Activated T-helper 17 cell treated with anti-CD3 and anti-CD28 coated beads, Interleukin-2, amount 50 U/mL, for 72 hours (primary cell): ENCODE measurements at regions not wholly inside any gene's neighbourhood (a gene's known extent, or its start where the extent isn't known, plus 50 kb on each side); places are given as distances from the start of the nearest gene placed in this dataset.

Experiments
- ATAC-seq: fragments of 150-1000 bp; cut with Tn5 transposase; replicated peaks from 2 replicates; pipeline ENCODE4 v1.10.0; 2021; ENCODE audit warnings: mild to moderate bottlenecking, moderate library complexity
- H3K27ac Mint-ChIP-seq: one replicate; pipeline ENCODE4 v1.8.0; 2022; ENCODE audit warnings: mixed read lengths
- H3K27me3 Mint-ChIP-seq: one replicate; pipeline ENCODE4 v1.8.0; 2022; ENCODE audit warnings: mixed read lengths
- H3K36me3 Mint-ChIP-seq: one replicate; pipeline ENCODE4 v1.8.0; 2022; ENCODE audit warnings: low read depth, mild to moderate bottlenecking, mixed read lengths
- H3K4me1 Mint-ChIP-seq: one replicate; pipeline ENCODE4 v1.8.0; 2022; ENCODE audit warnings: mixed read lengths
- H3K4me3 Mint-ChIP-seq: one replicate; pipeline ENCODE4 v1.8.0; 2022; ENCODE audit warnings: mild to moderate bottlenecking, mixed read lengths
- H3K9me3 Mint-ChIP-seq: one replicate; pipeline ENCODE4 v1.8.0; 2022; ENCODE audit warnings: mixed read lengths

DNA sequence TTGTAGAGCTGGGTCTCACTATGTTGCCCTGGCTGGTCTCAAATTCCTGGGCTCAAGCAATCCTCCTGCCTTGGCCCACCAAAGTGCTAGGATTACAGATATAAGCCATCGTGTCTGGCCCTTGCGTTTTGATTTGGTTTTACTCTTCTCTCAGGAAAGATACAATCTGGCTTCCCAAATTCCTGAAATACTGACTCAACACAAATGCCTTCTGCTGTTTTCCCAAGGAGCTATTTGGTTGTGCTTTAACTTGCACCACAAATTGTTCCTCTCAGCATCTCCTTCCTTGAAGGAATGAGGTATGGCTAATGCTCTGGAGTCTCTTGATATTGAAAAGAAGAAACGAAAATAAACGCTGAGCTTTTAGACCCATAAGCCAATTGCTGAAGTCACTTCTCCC, 110.0 kb upstream of the PAX6 start:
- no peaks in the 10 kb centered on the region for H3K9me3 Mint-ChIP-seq
- no peak overlapping the region for H3K4me3 Mint-ChIP-seq
- ATAC-seq: no peak
- H3K36me3 Mint-ChIP-seq: no peaks in the 10 kb centered on the region
- H3K4me1 Mint-ChIP-seq: no peaks in the 10 kb centered on the region
- H3K27ac Mint-ChIP-seq: no peak overlapping the region
- peaks cover 10% of the 10 kb centered on the region for H3K27me3 Mint-ChIP-seq

DNA sequence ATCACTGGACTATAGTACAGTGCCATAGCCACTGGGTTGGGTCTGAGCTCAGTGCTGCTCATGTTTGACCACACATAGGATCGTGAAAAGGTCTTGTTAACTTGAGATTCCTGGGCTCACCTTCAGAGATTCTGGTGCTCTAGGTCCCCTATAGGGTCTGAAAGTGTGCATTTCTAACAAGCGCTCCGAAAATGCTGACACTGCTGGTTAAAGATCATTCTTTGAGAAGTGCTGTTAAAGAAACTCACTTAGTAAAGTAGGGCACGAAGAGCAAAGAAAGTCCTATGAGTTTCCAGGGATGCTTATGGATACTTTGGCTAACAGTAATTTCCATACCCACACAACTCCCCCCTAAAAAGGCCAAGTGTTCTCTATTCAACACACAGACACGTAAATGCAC, 108.1 kb upstream of the PAX6 start:
- Mint-ChIP-seq H3K27ac (no peak overlapping the region), H3K9me3 (no peaks in the 10 kb centered on the region), H3K36me3 (no peaks in the 10 kb centered on the region), H3K4me1 (no peaks in the 10 kb centered on the region), H3K4me3 (no peak overlapping the region), H3K27me3 (peaks cover 24% of the 10 kb centered on the region)
- no peak for ATAC-seq

- ATAC-seq: no peak
- no peaks in the 10 kb centered on the region for H3K9me3 Mint-ChIP-seq
- H3K27ac Mint-ChIP-seq: no peak overlapping the region
- H3K27me3 Mint-ChIP-seq: peaks cover 30% of the 10 kb centered on the region
- H3K4me3 Mint-ChIP-seq: no peak overlapping the region
- no peaks in the 10 kb centered on the region for H3K36me3 Mint-ChIP-seq
- H3K4me1 Mint-ChIP-seq: no peaks in the 10 kb centered on the region
Measured at GRCh38 chr11:31915867-31916266, 104.7 kb upstream of the PAX6 start.

DNA sequence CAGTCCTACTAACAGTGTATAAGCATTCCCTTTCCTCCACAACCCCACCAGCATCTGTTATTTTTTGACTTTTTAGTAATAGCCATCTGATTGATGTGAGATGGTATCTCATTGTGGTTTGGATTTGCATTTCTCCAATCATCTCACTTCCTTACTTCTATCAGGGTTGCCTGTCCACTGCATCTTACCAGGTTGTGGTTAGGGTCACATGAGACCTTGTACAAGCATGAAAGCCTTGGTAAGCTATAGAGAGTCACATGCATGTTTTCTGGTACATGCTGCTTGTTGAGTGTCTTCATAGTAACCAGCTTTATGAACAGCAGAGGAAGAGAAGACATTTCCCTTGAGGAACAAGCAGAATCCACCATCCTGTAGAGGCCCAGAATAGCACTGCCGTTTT, 102.9 kb upstream of the PAX6 start:
- H3K4me1 Mint-ChIP-seq: no peaks in the 10 kb centered on the region

DNA sequence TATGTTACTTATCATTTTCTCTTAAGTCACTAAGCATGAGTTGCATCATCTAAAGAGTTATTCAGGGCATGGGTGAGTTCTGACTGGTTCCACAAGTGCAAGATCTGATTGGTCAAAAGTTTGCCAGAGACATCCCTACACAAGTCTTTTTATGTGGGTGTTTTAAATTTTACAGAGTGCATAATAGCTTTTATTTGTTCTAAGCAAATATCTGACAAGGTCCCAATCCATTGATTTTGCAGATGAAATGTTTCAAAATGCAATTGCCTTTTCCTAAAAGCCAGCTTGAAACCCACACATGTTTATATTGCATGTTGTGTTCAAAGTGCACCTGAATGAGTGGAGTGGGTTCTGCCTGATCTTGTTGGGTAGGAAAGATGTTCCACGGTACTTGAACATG, 101.7 kb upstream of the PAX6 start:
- Mint-ChIP-seq H3K36me3 (no peaks in the 10 kb centered on the region), H3K4me1 (no peaks in the 10 kb centered on the region), H3K9me3 (peaks cover 3% of the 10 kb centered on the region), H3K27ac (no peak overlapping the region), H3K4me3 (no peak overlapping the region), H3K27me3 (peaks cover 23% of the 10 kb centered on the region)
- ATAC-seq: no peak

More for the DNA sequence above, 102.9 kb upstream of the PAX6 start:
- no peak for ATAC-seq
- H3K9me3 Mint-ChIP-seq: peaks cover 2% of the 10 kb centered on the region
- no peak overlapping the region for H3K4me3 Mint-ChIP-seq
- no peak overlapping the region for H3K27ac Mint-ChIP-seq
- H3K36me3 Mint-ChIP-seq: no peaks in the 10 kb centered on the region
- H3K27me3 Mint-ChIP-seq: peaks cover 30% of the 10 kb centered on the region

DNA sequence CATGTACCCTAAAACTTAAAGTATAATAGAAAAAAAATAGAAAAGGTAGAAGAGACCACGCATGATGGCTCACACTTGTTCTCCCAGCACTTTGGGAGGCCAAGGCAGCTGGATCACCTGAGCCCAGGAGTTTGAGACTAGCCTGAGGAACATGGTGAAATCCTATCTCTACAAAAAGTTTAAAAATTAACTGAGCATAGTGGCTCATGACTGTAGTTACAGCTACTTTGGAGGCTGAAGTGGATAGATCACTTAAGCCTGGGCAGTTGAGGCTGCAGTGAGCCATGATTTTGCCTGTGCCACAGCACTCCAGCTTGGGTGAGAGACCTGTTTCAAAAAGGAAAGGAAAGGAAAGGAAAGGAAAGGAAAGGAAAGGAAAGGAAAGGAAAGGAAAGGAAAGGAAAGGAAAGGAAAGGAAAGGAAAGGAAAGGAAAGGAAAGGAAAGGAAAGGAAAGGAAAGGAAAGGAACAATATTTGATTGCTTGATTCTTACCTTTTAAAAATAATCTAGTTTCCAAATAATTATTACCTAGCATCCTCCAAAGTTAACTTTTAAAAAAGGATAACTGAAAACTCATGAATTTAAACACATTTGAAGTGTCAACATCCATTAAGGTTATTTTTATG, 99.9 kb upstream of the PAX6 start:
- no peak for ATAC-seq
- Mint-ChIP-seq H3K27ac (no peak overlapping the region), H3K9me3 (peaks cover 3% of the 10 kb centered on the region), H3K36me3 (no peaks in the 10 kb centered on the region), H3K27me3 (peaks cover 33% of the 10 kb centered on the region), H3K4me3 (no peak overlapping the region), H3K4me1 (no peaks in the 10 kb centered on the region)

DNA sequence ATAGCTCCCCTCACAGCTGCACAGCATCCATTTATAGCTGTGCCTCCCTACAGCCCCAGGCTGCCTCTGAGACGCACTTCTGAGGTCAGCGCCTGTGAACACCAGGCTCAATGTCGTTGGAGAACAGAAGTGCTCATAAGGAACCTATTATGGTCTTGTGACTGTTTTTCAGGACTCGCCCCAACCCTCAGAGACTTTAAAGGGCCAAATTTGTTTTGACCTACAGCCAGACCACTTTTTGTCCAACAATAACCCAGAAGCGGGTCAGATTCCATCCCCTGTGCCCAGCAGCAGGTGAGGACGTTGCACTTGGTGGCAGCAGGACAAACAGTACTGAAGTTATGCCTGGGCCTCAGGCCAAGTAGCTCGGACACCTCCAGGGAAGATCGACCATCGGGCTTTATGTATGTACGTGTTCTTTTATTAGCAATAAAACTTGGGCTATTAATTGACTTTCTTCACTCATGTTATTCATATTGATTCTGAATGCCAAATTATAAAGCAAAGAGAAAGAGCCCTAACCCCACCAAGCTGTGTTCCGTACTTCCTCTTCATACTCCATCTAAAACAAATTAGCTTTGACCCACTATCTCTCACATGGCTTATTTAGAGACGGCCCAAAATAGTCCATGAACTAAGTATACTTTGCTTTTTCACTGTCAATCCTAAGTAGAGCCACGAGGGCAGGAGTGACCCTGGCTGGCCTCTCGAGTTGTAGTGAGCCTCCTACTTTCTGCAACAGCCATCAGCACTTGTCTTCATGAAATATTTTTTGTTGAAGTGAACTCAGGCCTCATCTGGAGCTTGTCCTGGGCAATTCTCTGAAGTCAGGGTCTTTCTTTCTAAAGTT, 92.3 kb upstream of the PAX6 start:
- Mint-ChIP-seq H3K36me3 (no peaks in the 10 kb centered on the region), H3K4me1 (no peaks in the 10 kb centered on the region), H3K27ac (no peak overlapping the region), H3K27me3 (peaks cover 32% of the 10 kb centered on the region), H3K9me3 (no peaks in the 10 kb centered on the region), H3K4me3 (no peak overlapping the region)
- no peak for ATAC-seq

- H3K4me3 Mint-ChIP-seq: no peak overlapping the region
- H3K27ac Mint-ChIP-seq: no peak overlapping the region
- ATAC-seq: no peak
- no peaks in the 10 kb centered on the region for H3K4me1 Mint-ChIP-seq
- peaks cover 35% of the 10 kb centered on the region for H3K27me3 Mint-ChIP-seq
- H3K9me3 Mint-ChIP-seq: no peaks in the 10 kb centered on the region
- no peaks in the 10 kb centered on the region for H3K36me3 Mint-ChIP-seq
Measured at GRCh38 chr11:31902706-31903105, 91.6 kb upstream of the PAX6 start.

DNA sequence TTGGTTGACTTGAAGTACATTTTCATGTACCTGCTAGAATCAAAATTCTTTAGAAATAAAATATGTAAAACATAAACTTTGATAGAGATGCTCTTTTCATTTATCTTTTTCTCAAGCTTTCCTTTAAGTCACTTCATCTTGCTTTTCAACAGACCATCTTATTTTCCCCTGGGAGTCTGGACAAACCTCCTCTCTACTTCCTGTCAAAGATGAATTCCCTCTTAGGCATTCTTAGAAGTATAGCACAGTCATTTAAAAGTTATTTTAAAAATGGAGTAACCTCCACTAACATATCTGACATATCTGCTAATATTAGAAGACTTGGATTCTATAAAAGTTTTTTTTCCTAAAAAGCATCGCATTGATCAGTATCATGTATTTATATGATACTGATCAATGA, 84.8 kb upstream of the PAX6 start:
- Mint-ChIP-seq H3K27ac (no peak overlapping the region), H3K27me3 (peaks cover 19% of the 10 kb centered on the region), H3K36me3 (no peaks in the 10 kb centered on the region), H3K4me3 (no peak overlapping the region), H3K9me3 (no peaks in the 10 kb centered on the region), H3K4me1 (no peaks in the 10 kb centered on the region)
- ATAC-seq: no peak

- no peaks in the 10 kb centered on the region for H3K4me1 Mint-ChIP-seq
- H3K27ac Mint-ChIP-seq: no peak overlapping the region
- H3K4me3 Mint-ChIP-seq: no peak overlapping the region
- ATAC-seq: no peak
- H3K27me3 Mint-ChIP-seq: peaks cover 10% of the 10 kb centered on the region
- H3K36me3 Mint-ChIP-seq: no peaks in the 10 kb centered on the region
- no peaks in the 10 kb centered on the region for H3K9me3 Mint-ChIP-seq
Measured at GRCh38 chr11:31887180-31887579, 76.1 kb upstream of the PAX6 start.

DNA sequence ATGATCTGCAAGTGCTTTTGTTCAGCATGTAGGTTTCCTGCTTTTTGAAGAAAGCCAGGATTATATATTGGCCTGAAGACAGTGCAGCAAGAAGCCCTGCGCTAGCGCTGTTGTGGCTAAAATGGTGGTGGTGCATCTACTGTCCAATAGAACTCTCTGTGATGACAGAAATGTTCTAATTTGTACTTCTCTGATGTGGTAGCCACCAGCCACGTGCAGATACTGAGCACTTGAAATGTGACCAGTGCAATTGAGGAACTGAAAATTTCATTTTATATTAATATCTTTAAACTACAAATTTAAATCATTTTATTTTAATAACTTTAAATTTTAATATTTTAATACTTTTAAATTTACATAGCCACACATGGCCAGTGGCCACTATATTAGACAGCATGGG, 73.0 kb upstream of the PAX6 start:
- Mint-ChIP-seq H3K4me1 (no peaks in the 10 kb centered on the region), H3K9me3 (no peaks in the 10 kb centered on the region), H3K36me3 (no peaks in the 10 kb centered on the region), H3K4me3 (no peak overlapping the region), H3K27ac (no peak overlapping the region), H3K27me3 (peaks cover 14% of the 10 kb centered on the region)
- ATAC-seq: no peak

- H3K9me3 Mint-ChIP-seq: no peaks in the 10 kb centered on the region
- H3K4me1 Mint-ChIP-seq: no peaks in the 10 kb centered on the region
- H3K27ac Mint-ChIP-seq: no peak overlapping the region
- ATAC-seq: no peak
- H3K4me3 Mint-ChIP-seq: no peak overlapping the region
- peaks cover 16% of the 10 kb centered on the region for H3K27me3 Mint-ChIP-seq
- H3K36me3 Mint-ChIP-seq: no peaks in the 10 kb centered on the region
Measured at GRCh38 chr11:31883435-31883834, 72.3 kb upstream of the PAX6 start.

DNA sequence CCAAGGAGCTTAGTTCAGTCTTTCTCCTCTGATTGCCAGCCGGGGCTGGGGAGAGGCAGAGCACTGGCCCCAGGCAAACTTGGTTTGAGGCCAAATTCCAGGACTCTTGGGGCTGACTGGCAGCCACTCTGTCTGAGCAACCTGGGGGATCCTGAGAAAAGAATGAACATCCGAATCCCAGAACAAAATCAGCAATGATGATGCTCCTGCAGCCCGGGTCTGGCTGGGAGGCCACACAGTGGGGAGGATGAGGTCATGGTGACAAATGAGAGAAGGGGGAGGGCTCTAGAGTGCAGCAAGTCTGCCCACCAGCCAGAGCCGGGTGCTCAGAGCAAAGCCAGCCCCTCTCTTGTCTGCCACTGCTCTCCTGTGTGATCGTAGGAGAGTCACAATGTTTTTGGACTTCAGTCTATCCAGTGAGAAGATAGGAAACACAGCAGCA, 71.8 kb upstream of the PAX6 start:
- Mint-ChIP-seq H3K9me3 (no peaks in the 10 kb centered on the region), H3K27me3 (peaks cover 16% of the 10 kb centered on the region), H3K27ac (no peak overlapping the region), H3K36me3 (no peaks in the 10 kb centered on the region), H3K4me1 (no peaks in the 10 kb centered on the region), H3K4me3 (no peak overlapping the region)
- no peak for ATAC-seq

GRCh38 chr11:31881825-31882224, 70.7 kb upstream of the PAX6 start:
- Mint-ChIP-seq H3K27me3 (peaks cover 16% of the 10 kb centered on the region), H3K9me3 (no peaks in the 10 kb centered on the region), H3K36me3 (no peaks in the 10 kb centered on the region), H3K4me3 (no peak overlapping the region), H3K27ac (no peak overlapping the region), H3K4me1 (no peaks in the 10 kb centered on the region)
- ATAC-seq: no peak

DNA sequence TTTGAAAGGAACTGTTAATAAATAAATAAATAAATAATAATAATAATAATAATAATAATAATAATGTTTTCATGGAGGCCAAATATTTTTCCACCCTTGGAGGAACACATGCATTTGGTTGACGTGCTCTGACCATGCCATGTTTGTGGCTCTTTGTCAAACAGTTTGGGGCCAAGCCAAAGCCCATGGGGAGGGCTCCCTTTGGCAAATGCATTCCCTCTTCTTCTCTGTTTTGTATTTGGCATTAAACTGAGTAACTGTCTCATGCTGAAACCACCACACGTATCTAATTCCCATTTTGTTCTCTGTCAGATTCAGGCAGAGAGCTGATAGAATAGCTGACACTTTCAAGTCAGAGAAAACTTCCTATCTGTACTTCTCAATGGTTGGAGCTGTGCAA, 68.6 kb upstream of the PAX6 start:
- no peak for ATAC-seq
- H3K36me3 Mint-ChIP-seq: no peaks in the 10 kb centered on the region
- H3K27ac Mint-ChIP-seq: no peak overlapping the region
- H3K4me3 Mint-ChIP-seq: no peak overlapping the region
- H3K4me1 Mint-ChIP-seq: no peaks in the 10 kb centered on the region
- peaks cover 18% of the 10 kb centered on the region for H3K27me3 Mint-ChIP-seq
- H3K9me3 Mint-ChIP-seq: no peaks in the 10 kb centered on the region
